IMR-90 (cell line): ENCODE measurements at regions not wholly inside any gene's neighbourhood (a gene's known extent, or its start where the extent isn't known, plus 50 kb on each side); places are given as distances from the start of the nearest gene placed in this dataset.

ENCODE experiments used
- ATAC-seq: fragments of 200-7000 bp; cut with Tn5 transposase; 2 replicates; pipeline ENCODE4 v1.9.1; 2020; ENCODE audit warnings: low read depth, mild to moderate bottlenecking, moderate library complexity
- BruUV-seq: library from RNA; stranded (reverse); fragments of 400-500 nt; replicated peaks from 2 replicates; lab custom pipeline; 2021; lab: Mats Ljungman, UMichigan
- CTCF ChIA-PET: fragments of 300-600 bp; formaldehyde crosslinking; extraction: SDS; loops from one replicate; lab custom pipeline; 2021; ENCODE audit warnings: antibody characterized with exemption; lab: Yijun Ruan, JAX
- POLR2A ChIA-PET: fragments of 300-600 bp; sonication (Branson Sonifier 250); formaldehyde crosslinking; loops from one replicate; lab custom pipeline; 2022; ENCODE audit warnings: antibody characterized with exemption; ENCODE audit not compliant: unreplicated experiment; lab: Charles Lee
- DNase-seq: peaks from one replicate; pipeline ENCODE4 v3.0.0; 2013
- H2AFZ ChIP-seq: replicated peaks from 2 replicates; pipeline ENCODE3; 2013; ENCODE audit warnings: low read length, mild to moderate bottlenecking; ENCODE audit not compliant: poor library complexity
- H2AK5ac ChIP-seq: 2 replicates; pipeline ENCODE4 v1.6.1; 2013; ENCODE audit warnings: low read depth, low read length, inconsistent platforms
- H2AK9ac ChIP-seq: replicated peaks from 2 replicates; pipeline ENCODE3; 2013; ENCODE audit warnings: mild to moderate bottlenecking, low read depth, low read length, moderate library complexity; ENCODE audit not compliant: poor library complexity
- H2BK120ac ChIP-seq: 2 replicates; pipeline ENCODE4 v1.6.1; 2013; ENCODE audit warnings: low read depth, low read length, inconsistent platforms
- H2BK15ac ChIP-seq: 3 replicates; pipeline ENCODE4 v1.6.1; 2013; ENCODE audit warnings: low read depth, low read length, inconsistent platforms
- H2BK20ac ChIP-seq: 2 replicates; pipeline ENCODE4 v1.6.1; 2013; ENCODE audit warnings: low read depth, mild to moderate bottlenecking, inconsistent platforms, low read length, moderate library complexity
- H2BK5ac ChIP-seq: 2 replicates; pipeline ENCODE4 v1.6.1; 2013; ENCODE audit warnings: mild to moderate bottlenecking, low read depth, low read length, inconsistent platforms; ENCODE audit not compliant: poor library complexity, severe bottlenecking
- H3K14ac ChIP-seq: replicated peaks from 2 replicates; pipeline ENCODE4 v1.6.1; 2013; ENCODE audit warnings: low read depth, low read length, inconsistent platforms
- H3K18ac ChIP-seq: 2 replicates; pipeline ENCODE4 v1.6.1; 2013; ENCODE audit warnings: low read depth, low read length, control low read depth
- H3K23ac ChIP-seq: 2 replicates; pipeline ENCODE4 v1.6.1; 2013; ENCODE audit warnings: low read depth, low read length, inconsistent platforms
- H3K27ac ChIP-seq: 2 replicates; pipeline ENCODE4 v1.5.1; 2013; ENCODE audit warnings: mild to moderate bottlenecking, control low read depth, low read length; ENCODE audit not compliant: insufficient read depth
- H3K27me3 ChIP-seq: 2 replicates; pipeline ENCODE4 v1.6.1; 2013; ENCODE audit warnings: low read length; ENCODE audit not compliant: control insufficient read depth, insufficient read depth
- H3K36me3 ChIP-seq: 2 replicates; pipeline ENCODE4 v1.6.1; 2013; ENCODE audit warnings: low read length, mixed read lengths; ENCODE audit not compliant: control insufficient read depth, insufficient read depth
- H3K4ac ChIP-seq: 2 replicates; pipeline ENCODE4 v1.6.1; 2013; ENCODE audit warnings: low read depth, low read length, inconsistent platforms
- H3K4me1 ChIP-seq: 2 replicates; pipeline ENCODE4 v1.6.1; 2013; ENCODE audit warnings: low read length, mixed read lengths; ENCODE audit not compliant: control insufficient read depth, insufficient read depth
- H3K4me2 ChIP-seq: 2 replicates; pipeline ENCODE4 v1.6.1; 2013; ENCODE audit warnings: low read depth, mild to moderate bottlenecking, control low read depth, low read length, moderate library complexity
- H3K4me3 ChIP-seq: 2 replicates; pipeline ENCODE4 v1.5.1; 2013; ENCODE audit warnings: low read depth, mild to moderate bottlenecking, control low read depth, low read length, moderate library complexity; ENCODE audit not compliant: insufficient read depth
- H3K56ac ChIP-seq: 2 replicates; pipeline ENCODE4 v1.6.1; 2013; ENCODE audit warnings: low read length, inconsistent platforms; ENCODE audit not compliant: insufficient read depth; ENCODE audit errors: extremely low read depth
- H3K79me1 ChIP-seq, 2 experiments: 2 replicates each; pipeline ENCODE4 v1.6.1; 2013; ENCODE audit warnings: low read length in 2 of 2, inconsistent platforms in 1 of 2, low read depth in 1 of 2
- H3K9ac ChIP-seq: 2 replicates; pipeline ENCODE4 v1.6.1; 2013; ENCODE audit warnings: low read depth, low read length, control low read depth
- H3K9me1 ChIP-seq: 2 replicates; pipeline ENCODE4 v1.6.1; 2013; ENCODE audit warnings: low read length, inconsistent platforms; ENCODE audit not compliant: insufficient read depth
- H3K9me3 ChIP-seq: 2 replicates; pipeline ENCODE4 v1.6.1; 2013; ENCODE audit warnings: low read length; ENCODE audit not compliant: control insufficient read depth, insufficient read depth
- H4K20me1 ChIP-seq: 2 replicates; pipeline ENCODE4 v1.6.1; 2013; ENCODE audit warnings: low read length, inconsistent platforms; ENCODE audit not compliant: insufficient read depth
- H4K5ac ChIP-seq: 2 replicates; pipeline ENCODE4 v1.6.1; 2013; ENCODE audit warnings: mild to moderate bottlenecking, low read depth, low read length, control low read depth
- H4K8ac ChIP-seq, 2 experiments: 2 replicates each; pipeline ENCODE4 v1.6.1; 2013; ENCODE audit warnings: low read depth in 2 of 2, low read length in 2 of 2, control low read depth in 1 of 2, inconsistent platforms in 1 of 2
- H4K91ac ChIP-seq: 2 replicates; pipeline ENCODE4 v1.6.1; 2013; ENCODE audit warnings: low read depth, low read length, inconsistent platforms; ENCODE audit not compliant: insufficient read depth
- CEBPB ChIP-seq: IDR thresholded peaks from 2 replicates; pipeline ENCODE4 v1.6.1; 2012; ENCODE audit warnings: low read depth, low read length, improper control_type of control experiment
- CTCF ChIP-seq: conservative IDR thresholded peaks from 2 replicates; pipeline ENCODE4 v1.5.1; 2012; ENCODE audit warnings: mild to moderate bottlenecking, low read depth, low read length, improper control_type of control experiment
- WGBS, 2 experiments: methylation state at CpG; one replicate each; pipeline versions ENCODE4 v1.1.5 to v1.1.7; 2013; ENCODE audit warnings: missing lambda C conversion rate in 2 of 2; ENCODE audit not compliant: insufficient read length in 1 of 2; ENCODE audit errors: extremely low coverage in 2 of 2; 5-methylcytosine and 5-hydroxymethylcytosine counted together
- dilution Hi-C: fragments of 300-500 bp; cut with HindIII; formaldehyde crosslinking; loops from one replicate; pipeline ENCODE4 v1.14.3; 2018; ENCODE audit warnings: low sequenced_read_pairs; ENCODE audit not compliant: unreplicated experiment
- in situ Hi-C: fragments of 300-500 bp; cut with MboI; formaldehyde crosslinking; loops from 3 replicates; pipeline ENCODE4 v1.14.3; 2019; ENCODE audit warnings: low sequenced_read_pairs, inconsistent platforms, mixed read lengths
- intact Hi-C: fragments of 100-400 bp; cut with micrococcal nuclease; formaldehyde crosslinking; loops from 2 replicates; pipeline ENCODE4 v1.10.0; 2022

GRCh38 chr5:32520972-32521371 is 64.4 kb upstream of the SUB1 start:
- Histone ChIP-seq H2AK9ac (no peak overlapping the region), H2AK5ac (no peak overlapping the region), H3K27me3 (no peaks in the 10 kb centered on the region; the same call in 1 of the 2 replicates), H3K36me3 (no peaks in the 10 kb centered on the region), H2BK120ac (no peak overlapping the region), H2BK15ac (no peak overlapping the region), H3K4ac (no peak overlapping the region), H2AFZ (no peak overlapping the region), H3K79me1 (no peaks in the 10 kb centered on the region), H4K20me1 (no peaks in the 10 kb centered on the region), H3K56ac (no peak overlapping the region), H2BK5ac (no peak overlapping the region), H3K9me3 (no peaks in the 10 kb centered on the region), H3K4me2 (no peak overlapping the region), H3K23ac (no peak overlapping the region), H3K14ac (no peak overlapping the region), H3K4me1 (peaks cover 7% of the 10 kb centered on the region), H3K27ac (peak overlapping the region; percentile 35; the same call in 1 of the 2 replicates), H3K4me3 (no peak overlapping the region), H3K9ac (no peak overlapping the region), H3K18ac (no peak overlapping the region), H2BK20ac (no peak overlapping the region), H4K8ac (no peak overlapping the region), H4K91ac (no peak overlapping the region), H3K9me1 (no peaks in the 10 kb centered on the region), H4K5ac (no peak overlapping the region; the same call in 1 of the 2 replicates)
- no TSS peak for BruUV-seq
- dilution Hi-C loops (no loop called here), intact Hi-C loops (no loop called here), in situ Hi-C loops (no loop called here)
- peak; percentile 29 for DNase-seq
- ChIA-PET POLR2A (no interaction called here), CTCF (no interaction called here)
- TF ChIP-seq CTCF, result no peak
- peak; percentile 93 for TF ChIP-seq CEBPB
- no peak; the same call in 1 of the 2 replicates for ATAC-seq
- 53% methylated on average over 4 of the region's 4 CpGs; no CpG with 5 or more reads in 1 of the 2 experiments for WGBS, 2 experiments
